Gastroesophageal sphincter (tissue), 3 donors: ENCODE measurements at regions not wholly inside any gene's neighbourhood (a gene's known extent, or its start where the extent isn't known, plus 50 kb on each side); places are given as distances from the start of the nearest gene placed in this dataset.

Experiments used
- EP300 ChIP-seq: sonication (generic); formaldehyde crosslinking; IDR thresholded peaks from one replicate; pipeline ENCODE4 v1.6.1; 2017; ENCODE audit warnings: antibody characterized with exemption, mild to moderate bottlenecking
- POLR2A ChIP-seq, 2 donors: fragments of 450-650 bp; IDR thresholded peaks; one replicate each; pipeline ENCODE4 v1.6.1; 2017; ENCODE audit warnings: antibody characterized with exemption in 2 of 2, mild to moderate bottlenecking in 2 of 2, moderate library complexity in 1 of 2
- POLR2AphosphoS5 ChIP-seq: sonication (generic); formaldehyde crosslinking; IDR thresholded peaks from one replicate; pipeline ENCODE4 v1.6.1; 2017; ENCODE audit warnings: antibody characterized with exemption
- TF ChIP-seq, protein P1 (sequence below), 4 experiments: fragments of 200-600 bp in 2 of 4; fragments of 450-650 bp in 2 of 4; sonication (generic) in 1 of 4; IDR thresholded peaks; one replicate each; pipeline ENCODE4 v1.5.1; 2017 to 2019; ENCODE audit warnings: antibody characterized with exemption in 4 of 4, mild to moderate bottlenecking in 2 of 4, moderate library complexity in 2 of 4

DNA sequence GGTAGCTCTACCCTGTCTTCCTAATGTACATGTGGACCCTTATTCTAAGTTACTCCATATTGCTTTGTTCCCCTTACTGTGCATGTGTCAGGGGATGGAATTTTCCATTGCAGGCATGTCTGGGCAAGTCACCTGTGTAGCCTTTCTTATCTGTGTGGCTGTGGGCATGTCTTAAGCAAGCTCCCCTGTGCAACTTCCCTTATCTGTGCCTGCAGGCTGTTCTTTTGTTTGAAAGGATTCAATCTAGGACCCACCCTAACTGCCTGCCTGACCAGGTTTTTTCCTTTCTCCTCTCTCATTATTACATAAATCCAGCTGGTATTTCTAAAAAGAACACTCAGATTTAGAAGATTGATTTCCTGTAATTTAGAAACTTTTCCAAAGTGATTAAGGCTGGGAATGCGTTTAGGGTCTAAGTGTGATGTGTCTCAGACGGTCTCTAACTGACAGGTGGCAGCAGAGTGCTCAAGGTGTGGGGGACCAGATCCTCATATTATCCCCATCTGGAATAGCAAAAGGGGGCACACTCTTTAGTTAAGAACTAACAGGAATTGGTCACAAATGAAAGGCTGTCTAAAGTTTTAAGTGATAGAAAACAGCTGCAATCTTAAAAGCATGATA lies 198.9 kb upstream of the PPP1R2C start:
- TF ChIP-seq, protein P1, sequence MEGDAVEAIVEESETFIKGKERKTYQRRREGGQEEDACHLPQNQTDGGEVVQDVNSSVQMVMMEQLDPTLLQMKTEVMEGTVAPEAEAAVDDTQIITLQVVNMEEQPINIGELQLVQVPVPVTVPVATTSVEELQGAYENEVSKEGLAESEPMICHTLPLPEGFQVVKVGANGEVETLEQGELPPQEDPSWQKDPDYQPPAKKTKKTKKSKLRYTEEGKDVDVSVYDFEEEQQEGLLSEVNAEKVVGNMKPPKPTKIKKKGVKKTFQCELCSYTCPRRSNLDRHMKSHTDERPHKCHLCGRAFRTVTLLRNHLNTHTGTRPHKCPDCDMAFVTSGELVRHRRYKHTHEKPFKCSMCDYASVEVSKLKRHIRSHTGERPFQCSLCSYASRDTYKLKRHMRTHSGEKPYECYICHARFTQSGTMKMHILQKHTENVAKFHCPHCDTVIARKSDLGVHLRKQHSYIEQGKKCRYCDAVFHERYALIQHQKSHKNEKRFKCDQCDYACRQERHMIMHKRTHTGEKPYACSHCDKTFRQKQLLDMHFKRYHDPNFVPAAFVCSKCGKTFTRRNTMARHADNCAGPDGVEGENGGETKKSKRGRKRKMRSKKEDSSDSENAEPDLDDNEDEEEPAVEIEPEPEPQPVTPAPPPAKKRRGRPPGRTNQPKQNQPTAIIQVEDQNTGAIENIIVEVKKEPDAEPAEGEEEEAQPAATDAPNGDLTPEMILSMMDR (IDR thresholded peaks at IDR 0.05): no peak
- TF ChIP-seq POLR2AphosphoS5: no peak
- no peak for TF ChIP-seq EP300
- no peak for TF ChIP-seq POLR2A (IDR thresholded peaks at IDR 0.05)
